ENCODE measurements at regions not wholly inside any gene's neighbourhood (a gene's known extent, or its start where the extent isn't known, plus 50 kb on each side); places are given as distances from the start of the nearest gene placed in this dataset.

DNA sequence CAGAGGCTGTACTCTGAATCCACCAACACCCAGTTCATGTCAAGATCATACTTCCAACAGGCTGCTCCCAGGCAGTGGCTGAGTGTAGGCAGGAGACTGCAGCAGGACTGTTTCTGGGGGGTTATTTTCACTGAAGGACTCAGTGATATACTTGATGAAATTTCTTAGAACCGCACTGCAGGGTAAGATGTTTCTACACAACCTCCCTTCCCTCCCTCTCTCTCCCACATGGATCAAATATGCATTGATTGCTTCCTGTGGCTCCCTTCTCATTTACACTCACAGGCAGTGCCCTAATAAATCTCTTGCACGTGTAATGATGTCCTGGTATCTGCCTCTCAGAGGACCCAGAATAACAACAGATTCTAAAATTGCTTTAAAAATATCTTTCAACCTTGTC, 251.3 kb upstream of the CCDC179 start:
- no peak overlapping the region for H3K27ac ChIP-seq

DNA sequence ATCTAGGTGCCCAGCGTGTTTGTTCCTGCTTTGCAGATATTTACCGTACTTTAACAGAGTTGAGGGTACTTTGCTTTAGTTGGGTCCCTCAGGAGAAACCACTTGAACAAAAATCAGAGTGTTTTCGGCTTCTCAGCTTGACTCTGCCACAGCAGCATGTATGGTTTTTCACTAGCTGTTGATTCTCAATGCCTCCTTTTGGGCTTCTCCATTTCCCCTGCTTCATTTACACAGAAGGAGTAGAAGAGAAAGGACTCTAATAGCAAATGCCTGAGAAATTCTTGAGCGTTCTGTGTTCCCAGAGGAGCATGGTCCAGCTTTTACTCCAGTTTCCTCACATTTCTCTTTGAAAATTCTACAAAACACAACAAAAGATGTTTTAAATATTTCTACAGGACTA, 252.1 kb upstream of the CCDC179 start:
- peak overlapping the region; percentile 91 for H3K27ac ChIP-seq
- TF ChIP-seq ZFX (IDR thresholded peaks at IDR 0.05) = no peak
- TF ChIP-seq CTCF (conservative IDR thresholded peaks at IDR 0.05) = no peak

More for the DNA sequence above, 251.3 kb upstream of the CCDC179 start:
- TF ChIP-seq ZFX (IDR thresholded peaks at IDR 0.05) = no peak
- TF ChIP-seq CTCF (conservative IDR thresholded peaks at IDR 0.05) = no peak

GRCh38 chr11:23112987-23113886, 253.0 kb upstream of the CCDC179 start:
- TF ChIP-seq CTCF (conservative IDR thresholded peaks at IDR 0.05) (peak; percentile 86), ZFX (IDR thresholded peaks at IDR 0.05) (no peak)
- peak overlapping the region; percentile 91 for H3K27ac ChIP-seq

DNA sequence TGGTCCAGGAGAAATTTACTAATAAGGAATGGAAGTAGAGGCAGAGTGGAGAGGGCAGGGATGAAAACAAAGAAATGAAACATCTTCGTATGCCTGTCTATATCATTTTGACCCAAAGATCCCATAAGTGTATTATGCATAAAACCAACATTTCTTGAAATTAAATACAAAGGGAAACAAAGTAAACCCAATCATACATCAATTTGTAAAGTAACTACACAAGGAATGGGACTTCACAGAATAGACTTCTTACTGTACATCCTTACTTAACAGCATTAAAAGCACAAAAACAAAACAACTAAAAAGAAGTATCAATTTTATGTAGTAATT, 253.6 kb upstream of the CCDC179 start:
- peak; percentile 56 for TF ChIP-seq CTCF (conservative IDR thresholded peaks at IDR 0.05)
- no peak for TF ChIP-seq ZFX (IDR thresholded peaks at IDR 0.05)
- H3K27ac ChIP-seq = peak overlapping the region; percentile 91

- no peak for TF ChIP-seq CTCF (conservative IDR thresholded peaks at IDR 0.05)
- TF ChIP-seq ZFX (IDR thresholded peaks at IDR 0.05) = no peak
- peak overlapping the region; percentile 81; the same call in 1 of the 2 replicates for H3K27ac ChIP-seq
These were observed 263.5 kb upstream of the CCDC179 start for GRCh38 chr11:23123753-23124152.

GRCh38 chr11:23124249-23124648, 264.0 kb upstream of the CCDC179 start:
- TF ChIP-seq ZFX (IDR thresholded peaks at IDR 0.05) (no peak), CTCF (conservative IDR thresholded peaks at IDR 0.05) (no peak)
- H3K27ac ChIP-seq = no peak overlapping the region

DNA sequence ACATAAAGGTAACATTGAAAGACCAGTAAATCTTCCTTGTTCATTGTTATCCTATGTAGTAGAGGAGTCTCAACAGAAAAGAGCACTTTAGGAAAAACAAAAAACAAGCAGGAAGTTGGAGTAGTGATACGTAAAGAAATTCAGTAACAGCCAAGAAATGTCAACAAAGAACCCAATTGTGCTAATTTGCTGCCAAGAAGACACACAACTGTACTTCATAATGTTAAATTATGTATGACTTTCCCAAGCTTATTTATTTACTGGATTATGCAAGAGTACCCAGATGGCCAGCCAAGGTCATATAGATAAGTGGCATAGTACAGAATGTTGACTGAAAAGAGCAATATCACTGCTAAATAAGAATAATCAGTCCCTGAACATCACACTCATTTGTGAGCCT, 264.7 kb upstream of the CCDC179 start:
- TF ChIP-seq ZFX (IDR thresholded peaks at IDR 0.05) (no peak), CTCF (conservative IDR thresholded peaks at IDR 0.05) (no peak)
- H3K27ac ChIP-seq = no peak overlapping the region

Data from C4-2B (cell line).